H1 (cell line): ENCODE measurements at regions not wholly inside any gene's neighbourhood (a gene's known extent, or its start where the extent isn't known, plus 50 kb on each side); places are given as distances from the start of the nearest gene placed in this dataset.

Source experiments
- CTCF ChIA-PET: fragments of 300-600 bp; sonication (Branson Sonifier 250); formaldehyde crosslinking; loops from one replicate; lab custom pipeline; 2021; ENCODE audit not compliant: partially characterized antibody; lab: Charles Lee
- POLR2A ChIA-PET: fragments of 300-600 bp; sonication (Branson Sonifier 250); formaldehyde crosslinking; loops from one replicate; lab custom pipeline; 2021; ENCODE audit warnings: inconsistent platforms; ENCODE audit not compliant: partially characterized antibody; lab: Charles Lee
- DNase-seq, 2 experiments: peaks; one replicate each; pipeline versions ENCODE4 v3.0.0 to v3.0.0-alpha.2; 2010 to 2022; ENCODE audit warnings: low spot score in 2 of 2, low read depth in 1 of 2, mixed read lengths in 1 of 2
- FAIRE-seq: peaks from 2 replicates; lab custom pipeline; 2011; peaks lifted over from hg19 to GRCh38; lab: Jason Lieb, UNC
- H2AFZ ChIP-seq: 2 replicates; pipeline ENCODE4 v1.8.1; 2012; ENCODE audit warnings: low read length, inconsistent platforms
- H2AK5ac ChIP-seq: 2 replicates; pipeline ENCODE4 v1.6.1; 2013; ENCODE audit warnings: low read depth, low read length
- H2BK120ac ChIP-seq: replicated peaks from 2 replicates; pipeline ENCODE3; 2013; ENCODE audit warnings: low read depth, low read length, inconsistent platforms
- H2BK12ac ChIP-seq: 2 replicates; pipeline ENCODE4 v1.6.1; 2013; ENCODE audit warnings: low read depth, low read length
- H2BK15ac ChIP-seq: 2 replicates; pipeline ENCODE4 v1.6.1; 2013; ENCODE audit warnings: low read length
- H2BK20ac ChIP-seq: 2 replicates; pipeline ENCODE4 v1.6.1; 2013; ENCODE audit warnings: low read length
- H2BK5ac ChIP-seq: 2 replicates; pipeline ENCODE4 v1.6.1; 2013; ENCODE audit warnings: low read depth, low read length
- H3K14ac ChIP-seq: 2 replicates; pipeline ENCODE4 v1.6.1; 2013; ENCODE audit warnings: inconsistent platforms; ENCODE audit not compliant: insufficient read length
- H3K18ac ChIP-seq: 2 replicates; pipeline ENCODE4 v1.6.1; 2013; ENCODE audit warnings: low read length; ENCODE audit errors: extremely low read depth
- H3K23ac ChIP-seq: 2 replicates; pipeline ENCODE4 v1.6.1; 2013; ENCODE audit warnings: inconsistent platforms; ENCODE audit not compliant: insufficient read length
- H3K23me2 ChIP-seq: 2 replicates; pipeline ENCODE4 v1.6.1; 2013; ENCODE audit warnings: low read depth, low read length
- H3K27ac ChIP-seq: 2 replicates; pipeline ENCODE4 v1.6.1; 2011; ENCODE audit warnings: low read depth, low read length, inconsistent platforms
- H3K27me3 ChIP-seq, 4 experiments: replicated peaks in 1 of 4; 1 replicate in 1 of 4; 2 replicates in 3 of 4; pipeline versions ENCODE4 v1.6.1 to v1.8.1; 2011 to 2013; ENCODE audit warnings: low read length in 3 of 4, mild to moderate bottlenecking in 3 of 4, inconsistent platforms in 2 of 4, mixed read lengths in 2 of 4, moderate library complexity in 1 of 4; ENCODE audit not compliant: control insufficient read depth in 3 of 4, insufficient read depth in 3 of 4; ENCODE audit errors: extremely low read depth in 1 of 4
- H3K36me3 ChIP-seq, 4 experiments: 2 replicates each; pipeline versions ENCODE4 v1.6.1 to v1.8.1; 2011 to 2013; ENCODE audit warnings: mild to moderate bottlenecking in 4 of 4, low read length in 3 of 4, moderate library complexity in 2 of 4, control low read depth in 1 of 4, inconsistent platforms in 1 of 4; ENCODE audit not compliant: insufficient read depth in 4 of 4, control insufficient read depth in 2 of 4
- H3K4ac ChIP-seq: replicated peaks from 2 replicates; pipeline ENCODE3; 2013; ENCODE audit warnings: low read length, low read depth, mixed read lengths, inconsistent platforms; ENCODE audit not compliant: insufficient read length
- H3K4me1 ChIP-seq, 4 experiments: replicated peaks in 1 of 4; 1 replicate in 1 of 4; 2 replicates in 3 of 4; pipeline versions ENCODE4 v1.6.1 to v1.8.1; 2011 to 2013; ENCODE audit warnings: low read length in 3 of 4, inconsistent platforms in 2 of 4, mixed read lengths in 1 of 4; ENCODE audit not compliant: insufficient read depth in 4 of 4, control insufficient read depth in 3 of 4
- H3K4me2 ChIP-seq, 2 experiments: 2 replicates each; pipeline versions ENCODE4 v1.6.1 to v1.8.1; 2011 to 2013; ENCODE audit warnings: low read depth in 2 of 2, low read length in 2 of 2, control low read depth in 1 of 2, inconsistent platforms in 1 of 2, mild to moderate bottlenecking in 1 of 2; ENCODE audit not compliant: insufficient read depth in 1 of 2
- H3K4me3 ChIP-seq, 4 experiments: fragments of 200-600, 300-600 bp in 1 of 4; sonication (generic), shearing (Covaris generic), sonication (Bioruptor Twin) in 1 of 4; 2 replicates each; pipeline versions ENCODE4 v1.5.1 to v1.8.1; 2011 to 2016; ENCODE audit warnings: low read length in 4 of 4, low read depth in 3 of 4, control low read depth in 2 of 4, inconsistent platforms in 2 of 4, mild to moderate bottlenecking in 2 of 4, mixed read lengths in 1 of 4, moderate library complexity in 1 of 4; ENCODE audit not compliant: insufficient read depth in 2 of 4; ENCODE audit errors: extremely low read depth in 1 of 4
- H3K56ac ChIP-seq: replicated peaks from 2 replicates; pipeline ENCODE3; 2013; ENCODE audit warnings: low read depth, mild to moderate bottlenecking, mixed read lengths, low read length, inconsistent platforms; ENCODE audit not compliant: insufficient read length
- H3K79me1 ChIP-seq: 2 replicates; pipeline ENCODE4 v1.6.1; 2013; ENCODE audit warnings: low read depth, low read length, control low read depth
- H3K79me2 ChIP-seq, 2 experiments: 2 replicates each; pipeline versions ENCODE4 v1.6.1 to v1.8.1; 2012 to 2013; ENCODE audit warnings: low read length in 2 of 2, mild to moderate bottlenecking in 2 of 2, inconsistent platforms in 1 of 2; ENCODE audit not compliant: insufficient read depth in 2 of 2, control insufficient read depth in 1 of 2
- H3K9ac ChIP-seq, 4 experiments: replicated peaks in 1 of 4; 1 replicate in 1 of 4; 2 replicates in 3 of 4; pipeline versions ENCODE4 v1.6.1 to v1.8.1; 2011 to 2013; ENCODE audit warnings: low read depth in 3 of 4, low read length in 3 of 4, control low read depth in 2 of 4, mild to moderate bottlenecking in 2 of 4, moderate library complexity in 2 of 4, inconsistent platforms in 1 of 4; ENCODE audit errors: extremely low read depth in 1 of 4
- H3K9me3 ChIP-seq, 2 experiments: 2 replicates each; pipeline versions ENCODE4 v1.6.1 to v1.8.1; 2012 to 2013; ENCODE audit warnings: mild to moderate bottlenecking in 2 of 2, moderate library complexity in 2 of 2, control low read depth in 1 of 2, inconsistent platforms in 1 of 2, low read depth in 1 of 2, low read length in 1 of 2, mixed read lengths in 1 of 2; ENCODE audit not compliant: insufficient read depth in 2 of 2
- H4K20me1 ChIP-seq, 2 experiments: replicated peaks in 1 of 2; 2 replicates each; pipeline versions ENCODE3 to v1.8.1; 2011 to 2013; ENCODE audit warnings: inconsistent platforms in 2 of 2, low read length in 2 of 2, mild to moderate bottlenecking in 1 of 2; ENCODE audit not compliant: insufficient read depth in 2 of 2, control insufficient read depth in 1 of 2
- H4K5ac ChIP-seq: 2 replicates; pipeline ENCODE4 v1.6.1; 2013; ENCODE audit warnings: low read length, low read depth, mixed read lengths, inconsistent platforms; ENCODE audit not compliant: insufficient read length
- H4K8ac ChIP-seq: 2 replicates; pipeline ENCODE4 v1.8.0; 2013; ENCODE audit warnings: mild to moderate bottlenecking, moderate library complexity, low read length, inconsistent platforms; ENCODE audit not compliant: insufficient read depth; ENCODE audit errors: extremely low read depth
- H4K91ac ChIP-seq: replicated peaks from 2 replicates; pipeline ENCODE3; 2013; ENCODE audit warnings: low read length, mixed read lengths, inconsistent platforms; ENCODE audit not compliant: insufficient read length
- ATF3 ChIP-seq: IDR thresholded peaks from 2 replicates; pipeline ENCODE4 v1.6.1; 2011; ENCODE audit warnings: low read depth, mild to moderate bottlenecking, low read length; ENCODE audit not compliant: insufficient read depth
- CBX5 ChIP-seq: fragments of 300-800, 300-1000 bp; sonication (generic); IDR thresholded peaks from 2 replicates; pipeline ENCODE4 v1.7.1; 2016; ENCODE audit warnings: antibody characterized with exemption, low read length, low read depth
- CTCF ChIP-seq, 3 experiments: IDR thresholded peaks; 1 replicate in 2 of 3; 2 replicates in 1 of 3; pipeline versions ENCODE4 v1.5.1 to v1.6.1; 2011; ENCODE audit warnings: low read length in 3 of 3, mild to moderate bottlenecking in 3 of 3, inconsistent platforms in 2 of 3, low read depth in 1 of 3, moderate library complexity in 1 of 3; ENCODE audit not compliant: insufficient read depth in 1 of 3; ENCODE audit errors: control extremely low read depth in 1 of 3
- PHF8 ChIP-seq: fragments of 200-600 bp; sonication (generic); conservative IDR thresholded peaks from 2 replicates; pipeline ENCODE4 v1.7.1; 2012; ENCODE audit warnings: low read depth, mild to moderate bottlenecking, inconsistent platforms, low read length, moderate library complexity
- POU5F1 ChIP-seq: IDR thresholded peaks from 2 replicates; pipeline ENCODE4 v1.6.1; 2011; ENCODE audit warnings: low read depth, mild to moderate bottlenecking, low read length, moderate library complexity
- RNF2 ChIP-seq: fragments of 200-900, 300-1000 bp; sonication (generic); IDR thresholded peaks from 2 replicates; pipeline ENCODE4 v1.7.1; 2016; ENCODE audit warnings: borderline replicate concordance, low read depth, mild to moderate bottlenecking, antibody characterized with exemption, low read length; ENCODE audit not compliant: poor library complexity, severe bottlenecking; ENCODE audit errors: missing control alignments
- SP1 ChIP-seq: IDR thresholded peaks from 2 replicates; pipeline ENCODE4 v1.6.1; 2011; ENCODE audit warnings: low read depth, low read length
- WGBS, 2 experiments: shearing (Covaris generic) in 1 of 2; methylation state at CpG; one replicate each; pipeline versions ENCODE4 v1.1.6 to v1.1.7; 2013 to 2015; ENCODE audit warnings: low lambda C conversion rate in 2 of 2, mixed read lengths in 2 of 2, inconsistent platforms in 1 of 2, low coverage in 1 of 2, missing lambda C conversion rate in 1 of 2; ENCODE audit not compliant: insufficient replicate concordance in 2 of 2, insufficient coverage in 1 of 2, insufficient read length in 1 of 2; ENCODE audit errors: extremely low coverage in 1 of 2, missing lambda C conversion rate in 1 of 2; 5-methylcytosine and 5-hydroxymethylcytosine counted together

GRCh38 chr14:71538938-71539649 lies 393.1 kb upstream of the RGS6 start:
- Histone ChIP-seq H4K91ac (no peak overlapping the region), H2BK12ac (no peak overlapping the region), H2BK120ac (no peak overlapping the region), H2BK20ac (no peak overlapping the region), H3K23me2 (no peaks in the 10 kb centered on the region; the same call in 1 of the 2 replicates), H3K23ac (no peak overlapping the region), H4K8ac (no peak overlapping the region), H3K27me3 (no peaks in the 10 kb centered on the region), H3K36me3 (no peaks in the 10 kb centered on the region), H2BK5ac (no peak overlapping the region), H3K79me1 (no peaks in the 10 kb centered on the region; the same call in 1 of the 2 replicates), H3K79me2 (peaks cover 0 to 22% of the 10 kb centered on the region in 2 experiments; a peak in 1 of 4 replicates), H3K14ac (no peak overlapping the region), H4K5ac (no peak overlapping the region), H2BK15ac (no peak overlapping the region), H3K4me1 (peaks cover 0 to 7% (median 3%) of the 10 kb centered on the region in 4 experiments; a peak in 3 of 7 replicates), H3K18ac (no peak overlapping the region), H3K4me2 (no peak overlapping the region), H4K20me1 (no peaks in the 10 kb centered on the region), H3K27ac (no peak overlapping the region), H3K9me3 (no peaks in the 10 kb centered on the region), H3K4me3 (no peak overlapping the region), H3K4ac (no peak overlapping the region), H3K56ac (no peak overlapping the region), H2AK5ac (no peak overlapping the region), H3K9ac (no peak overlapping the region), H2AFZ (no peak overlapping the region)
- DNase-seq (no peak), FAIRE-seq (no peak)
- WGBS, 2 experiments = 91% methylated on average over 4 of the region's 4 CpGs; no CpG with 5 or more reads in 1 of the 2 experiments
- POLR2A ChIA-PET = interaction anchor here (0.6 to 1.3 kb wide), 2 partner anchors 9 to 48 kb away, joined by 3 to 4 read pairs; no protein-coding TSS in a partner anchor
- TF ChIP-seq POU5F1 (no peak), SP1 (no peak), CTCF (IDR thresholded peaks at IDR 0.05; ENCODE audit: control extremely low read depth in 1 of 3, insufficient read depth in 1 of 3, low read depth in 1 of 3, low read length in 3 of 3) (no peak), PHF8 (no peak), RNF2 (no peak), ATF3 (no peak), CBX5 (no peak)
- CTCF ChIA-PET = interaction anchor here (1.2 to 2.4 kb wide), 4 partner anchors 10 to 14 kb away, joined by 4 to 13 read pairs (median 6); no protein-coding TSS in a partner anchor
